Superior temporal gyrus (tissue), 1 donor: ENCODE measurements at regions not wholly inside any gene's neighbourhood (a gene's known extent, or its start where the extent isn't known, plus 50 kb on each side); places are given as distances from the start of the nearest gene placed in this dataset.

Experiments
- DNase-seq: peaks from one replicate; pipeline ENCODE4 v3.0.0-alpha.2; 2016; ENCODE audit errors: extremely low spot score

- DNase-seq, result no peak
These were observed 353.2 kb downstream of the PLPP3 start for GRCh38 chr1:56225964-56226815.

DNA sequence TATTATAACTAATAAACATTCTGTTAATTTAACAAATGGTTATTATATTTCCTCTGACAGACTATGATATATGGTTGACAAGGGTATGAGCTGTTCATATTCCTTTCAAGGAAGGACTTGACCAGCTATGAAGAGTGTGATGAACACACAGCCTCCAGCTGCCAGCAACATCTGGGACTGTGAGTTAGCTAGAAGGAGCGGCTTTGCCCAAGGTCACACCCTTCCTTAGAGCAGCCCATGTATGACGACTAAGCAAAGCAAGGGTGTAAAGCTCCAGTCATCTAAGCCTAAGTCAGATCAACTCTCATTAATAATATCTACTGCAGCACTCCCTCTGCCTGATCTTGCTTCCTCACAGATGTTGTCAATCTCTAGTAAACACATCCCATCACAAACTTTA lies 355.4 kb downstream of the PLPP3 start:
- DNase-seq, result no peak

DNA sequence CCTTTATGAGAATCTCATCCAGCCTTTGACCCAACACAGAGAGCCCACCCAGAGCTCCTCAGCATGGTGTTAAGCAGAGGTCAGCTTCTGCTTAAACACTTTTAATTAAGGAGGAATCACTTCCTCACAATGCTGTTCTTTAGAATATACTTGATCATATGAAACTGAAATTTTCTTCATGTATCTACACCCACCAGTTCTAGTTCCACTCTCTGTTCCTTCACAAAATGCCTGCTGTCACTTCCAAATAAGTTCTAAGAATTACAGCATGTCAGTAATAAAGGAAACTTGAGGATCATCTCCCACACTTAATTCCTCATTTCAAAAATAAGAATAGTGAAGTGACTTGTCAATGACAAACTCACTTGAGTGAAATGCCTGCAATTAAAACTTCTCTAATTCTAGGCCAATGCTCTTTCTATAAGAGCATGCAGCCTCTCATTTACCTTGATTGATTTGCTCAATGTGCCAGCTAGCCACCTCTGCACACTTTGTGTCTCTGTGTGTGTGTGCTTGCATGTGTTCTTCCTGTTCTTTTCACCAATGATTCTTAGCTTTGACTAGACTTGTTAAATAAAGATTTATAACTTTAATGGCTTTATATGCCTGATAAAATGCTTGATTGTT lies 356.3 kb downstream of the PLPP3 start:
- DNase-seq, result no peak

DNA sequence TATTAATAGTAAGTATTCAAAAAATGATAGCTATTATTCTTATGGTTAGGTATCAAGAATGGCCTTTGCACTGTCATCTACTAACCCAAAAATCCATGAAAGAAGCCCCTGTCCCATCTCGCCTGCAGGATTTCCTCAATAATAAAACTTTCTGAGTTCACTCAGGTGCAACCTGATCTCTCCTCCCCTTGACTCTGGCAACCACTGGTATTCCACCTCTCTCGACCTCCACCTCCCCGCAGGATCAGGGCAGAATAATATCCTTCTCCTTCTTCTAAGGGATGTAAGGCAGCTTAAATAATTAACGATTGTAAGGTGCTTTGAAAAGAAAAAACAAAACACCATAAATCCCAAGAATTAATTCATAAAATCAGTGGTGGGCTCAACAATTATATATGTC lies 359.3 kb downstream of the PLPP3 start:
- no peak for DNase-seq

DNA sequence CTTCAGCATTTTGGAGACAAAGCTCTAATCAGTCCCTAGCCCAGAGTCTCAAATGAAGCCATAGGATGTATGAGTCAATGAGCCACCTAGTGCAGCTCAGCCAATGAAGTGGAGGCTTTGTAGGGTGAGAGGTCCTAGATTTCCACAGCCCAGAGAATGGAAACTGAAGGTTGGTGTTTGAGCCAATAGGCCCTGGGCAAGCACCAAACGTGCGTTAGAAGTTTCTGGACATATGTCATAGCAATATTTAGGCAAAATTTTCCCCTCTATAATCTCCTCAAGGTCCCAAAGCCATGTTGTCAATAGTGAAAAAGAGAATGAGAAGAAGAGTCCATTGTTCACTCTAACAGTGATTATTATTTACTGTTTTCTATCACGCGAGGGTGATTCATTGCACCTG lies 361.3 kb downstream of the PLPP3 start:
- no peak for DNase-seq

DNA sequence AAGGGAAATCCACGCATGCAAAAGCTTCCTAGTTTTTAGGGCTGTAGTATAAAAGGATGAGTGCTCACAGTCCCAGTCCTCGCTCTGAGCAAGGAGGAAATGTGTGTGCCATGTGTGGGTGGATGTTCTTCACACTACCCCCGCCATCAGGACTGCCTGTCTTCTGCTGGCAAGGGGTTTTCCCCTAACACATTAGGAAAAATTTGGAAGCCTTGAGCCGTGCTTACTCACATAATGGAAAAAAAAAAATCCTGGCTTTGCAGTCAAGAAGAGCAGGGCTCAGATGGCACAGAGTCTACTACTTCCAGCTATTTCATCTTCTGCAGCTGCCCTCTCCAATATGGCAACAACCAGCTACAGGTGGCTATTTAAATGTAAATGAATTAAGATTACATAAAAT lies 363.1 kb downstream of the PLPP3 start:
- DNase-seq, result peak; percentile 42

DNA sequence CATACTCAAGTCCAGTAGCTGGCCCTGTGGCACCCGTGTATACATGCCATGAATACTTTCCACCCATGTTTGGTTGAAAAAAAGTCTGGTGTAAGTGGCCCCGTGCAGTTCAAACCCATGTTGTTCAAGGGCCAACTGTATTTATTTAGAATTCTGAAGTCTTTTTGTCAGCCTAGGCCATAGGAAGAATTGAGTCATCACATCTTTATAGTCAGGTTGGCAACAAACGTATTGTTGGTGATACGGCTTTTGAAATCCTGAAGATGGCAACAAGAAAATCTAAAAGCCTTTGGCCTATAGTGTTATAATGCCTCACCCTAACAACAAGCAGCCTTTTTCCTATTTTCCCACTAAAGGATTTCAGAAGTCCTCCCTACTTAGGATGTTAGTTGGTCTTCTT lies 363.6 kb downstream of the PLPP3 start:
- DNase-seq, result peak; percentile 10

- no peak for DNase-seq
These were observed 364.3 kb downstream of the PLPP3 start for GRCh38 chr1:56215086-56215485.

DNA sequence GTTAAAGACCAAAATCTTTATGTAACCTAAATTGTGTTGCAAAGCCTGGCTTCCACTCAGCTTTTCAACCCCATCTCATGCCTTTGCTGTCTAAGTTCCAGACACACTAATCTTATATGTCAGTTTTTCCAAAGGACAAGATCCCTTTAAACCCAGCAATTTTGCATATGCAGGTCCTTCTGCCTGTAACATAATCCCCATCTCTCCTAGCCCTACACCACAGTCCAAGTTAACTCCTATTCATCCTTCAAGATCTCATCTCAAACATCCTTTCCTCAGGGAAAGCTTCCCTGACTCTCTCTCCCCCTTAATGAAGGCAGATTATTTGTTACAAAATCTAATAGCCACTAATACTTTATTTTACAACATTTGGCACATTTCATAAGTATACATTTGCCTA lies 366.3 kb downstream of the PLPP3 start:
- no peak for DNase-seq

DNA sequence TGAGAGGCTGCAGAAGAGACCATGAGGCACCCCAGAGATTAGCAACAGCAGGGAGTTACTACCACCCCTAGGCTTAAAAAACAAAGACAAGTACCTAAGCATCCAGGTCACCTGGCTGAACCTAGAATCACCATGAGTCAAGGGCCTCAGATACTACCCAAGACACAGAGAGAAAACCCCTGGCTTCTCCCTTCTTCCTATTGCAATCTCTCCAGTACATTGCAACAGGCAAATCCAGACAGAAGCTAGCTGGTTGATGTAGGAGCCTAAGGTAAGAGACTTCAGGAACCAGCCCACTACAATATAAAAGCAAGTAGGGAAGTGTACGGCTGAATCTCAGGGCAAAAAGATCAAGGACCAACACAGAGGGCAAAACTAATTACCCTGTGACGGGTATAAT lies 367.2 kb downstream of the PLPP3 start:
- DNase-seq, result no peak

DNA sequence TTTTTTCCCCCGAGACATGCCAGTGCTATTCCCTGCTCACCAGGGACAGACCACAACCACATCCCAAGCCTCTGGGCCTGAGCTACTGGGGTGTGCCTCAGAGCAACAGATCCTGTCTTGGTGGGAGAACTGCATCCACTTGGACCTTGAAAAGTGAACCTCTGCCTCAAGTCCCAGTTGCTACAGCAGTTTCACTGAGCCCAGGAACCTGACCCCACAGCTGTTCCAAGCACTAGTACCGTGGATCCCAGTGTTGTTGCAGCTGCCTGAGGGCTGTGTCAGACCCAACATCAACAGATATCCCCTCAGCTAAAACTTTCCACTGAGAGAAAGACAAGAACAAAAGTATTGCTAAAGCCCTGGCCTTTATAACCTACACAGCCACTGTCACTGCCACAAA lies 373.0 kb downstream of the PLPP3 start:
- no peak for DNase-seq

DNA sequence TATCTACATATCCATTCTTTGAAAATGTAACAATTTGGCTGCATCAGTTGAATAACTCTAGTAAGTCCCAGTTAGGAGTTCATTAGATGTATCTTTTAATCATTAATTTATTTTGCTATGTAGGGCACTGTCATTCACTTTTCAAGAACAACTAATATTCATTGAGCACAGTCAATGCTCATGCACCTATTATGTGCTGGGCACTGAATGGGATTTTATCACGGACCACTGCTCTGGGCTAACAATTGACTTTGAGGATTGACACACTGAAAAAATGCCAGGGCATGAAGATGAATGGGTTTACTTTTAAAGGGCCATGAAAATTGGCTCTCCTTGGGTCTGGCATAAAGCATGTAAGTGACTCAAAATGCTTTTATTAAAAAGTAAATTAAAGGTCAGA lies 375.2 kb downstream of the PLPP3 start:
- DNase-seq, result no peak

GRCh38 chr1:56202796-56203492 lies 376.4 kb downstream of the PLPP3 start:
- DNase-seq, result no peak

DNA sequence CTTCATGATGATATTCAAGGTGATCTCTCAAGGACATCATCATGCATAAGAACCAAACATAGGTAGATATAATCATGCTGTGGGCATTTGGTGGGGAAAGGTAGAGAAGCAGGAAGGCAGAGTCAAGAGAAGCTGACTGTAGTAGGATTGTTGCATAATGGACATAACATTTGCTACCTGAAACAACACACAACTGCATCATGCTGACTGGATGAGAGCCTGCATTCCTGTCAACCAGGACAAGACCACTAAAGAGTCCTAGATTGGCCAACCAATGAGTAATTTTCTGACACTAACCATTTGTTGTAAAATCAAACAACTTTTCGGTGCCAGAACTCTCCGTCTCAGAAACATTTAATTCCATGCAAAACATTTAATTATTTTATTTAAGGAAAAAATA lies 377.2 kb downstream of the PLPP3 start:
- no peak for DNase-seq

DNA sequence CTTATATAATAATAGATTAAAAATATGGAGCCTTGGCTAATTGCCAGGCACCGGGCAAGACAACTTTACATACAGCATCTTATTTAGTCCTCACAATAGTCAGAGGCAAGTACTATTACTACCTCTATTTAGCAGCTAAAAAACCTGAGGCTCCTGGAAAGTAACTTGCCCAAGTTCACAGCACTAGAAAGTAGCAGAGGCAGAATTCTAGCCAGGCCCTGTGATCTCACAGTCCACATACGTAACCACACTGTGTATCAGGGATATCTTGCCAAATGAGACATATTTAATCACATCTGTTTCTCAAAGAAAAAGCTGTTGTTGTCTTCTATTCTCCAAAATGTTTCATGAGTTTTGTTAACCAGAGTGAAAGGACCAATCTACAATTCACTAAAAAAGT lies 378.5 kb downstream of the PLPP3 start:
- no peak for DNase-seq

DNA sequence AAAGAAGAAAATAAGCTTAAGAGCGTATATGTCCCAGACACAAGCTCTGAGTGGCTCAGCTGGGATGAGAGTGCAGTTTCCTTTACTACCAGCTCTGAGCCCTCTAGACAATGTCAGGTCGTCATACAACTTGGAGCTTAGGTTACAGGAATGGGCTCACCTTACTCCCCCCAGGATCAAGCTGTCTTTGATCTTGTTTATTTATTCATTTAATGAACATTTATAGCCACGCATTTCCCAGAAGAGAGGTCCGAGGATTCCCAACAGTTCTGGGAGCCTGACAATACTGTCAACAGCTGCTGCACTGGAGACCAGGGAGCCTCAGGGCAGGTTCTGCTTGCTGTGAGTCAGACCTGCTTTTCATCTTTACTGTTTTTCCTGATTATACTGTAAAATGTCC lies 378.9 kb downstream of the PLPP3 start:
- no peak for DNase-seq

DNA sequence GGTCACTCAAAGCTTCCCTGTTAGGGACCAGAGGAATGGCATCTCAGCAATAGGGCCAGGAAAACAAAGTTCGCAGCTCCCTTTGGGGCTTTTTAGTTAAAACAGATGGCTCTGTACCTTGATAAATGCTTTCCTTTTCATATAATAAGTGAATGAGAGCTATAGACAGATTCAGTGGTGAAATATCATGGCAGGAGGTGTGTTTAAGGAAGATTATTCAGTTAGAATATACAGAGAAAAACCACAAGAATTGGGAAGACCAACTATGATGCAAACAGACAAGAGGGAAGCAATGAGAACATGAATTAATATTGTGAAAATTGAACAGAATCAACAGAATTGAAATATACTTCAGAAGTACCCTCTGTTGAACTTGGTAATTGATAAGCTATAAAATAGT lies 379.4 kb downstream of the PLPP3 start:
- DNase-seq, result no peak

DNA sequence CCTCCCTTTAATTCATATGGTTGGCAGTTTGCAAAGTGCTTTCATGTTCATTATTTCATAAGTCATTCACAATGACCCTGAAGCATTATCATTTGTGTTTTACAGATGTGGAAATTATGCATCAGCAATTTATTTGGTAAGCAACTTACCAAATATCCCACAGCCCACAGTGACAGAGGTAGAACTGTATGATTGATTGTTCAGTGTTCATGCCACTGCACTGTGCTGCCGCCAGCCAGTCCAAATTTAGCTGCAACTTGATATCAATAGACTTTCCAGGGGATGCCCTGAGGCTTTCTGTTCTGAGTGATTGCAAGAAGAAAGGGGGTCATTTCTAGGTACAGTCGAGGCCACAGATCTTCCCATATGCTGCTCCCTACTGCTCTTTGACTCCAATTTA lies 380.3 kb downstream of the PLPP3 start:
- DNase-seq, result no peak

- DNase-seq, result no peak
These were observed 381.4 kb downstream of the PLPP3 start for GRCh38 chr1:56197946-56198345.

GRCh38 chr1:56196839-56197238 lies 382.5 kb downstream of the PLPP3 start:
- no peak for DNase-seq

DNA sequence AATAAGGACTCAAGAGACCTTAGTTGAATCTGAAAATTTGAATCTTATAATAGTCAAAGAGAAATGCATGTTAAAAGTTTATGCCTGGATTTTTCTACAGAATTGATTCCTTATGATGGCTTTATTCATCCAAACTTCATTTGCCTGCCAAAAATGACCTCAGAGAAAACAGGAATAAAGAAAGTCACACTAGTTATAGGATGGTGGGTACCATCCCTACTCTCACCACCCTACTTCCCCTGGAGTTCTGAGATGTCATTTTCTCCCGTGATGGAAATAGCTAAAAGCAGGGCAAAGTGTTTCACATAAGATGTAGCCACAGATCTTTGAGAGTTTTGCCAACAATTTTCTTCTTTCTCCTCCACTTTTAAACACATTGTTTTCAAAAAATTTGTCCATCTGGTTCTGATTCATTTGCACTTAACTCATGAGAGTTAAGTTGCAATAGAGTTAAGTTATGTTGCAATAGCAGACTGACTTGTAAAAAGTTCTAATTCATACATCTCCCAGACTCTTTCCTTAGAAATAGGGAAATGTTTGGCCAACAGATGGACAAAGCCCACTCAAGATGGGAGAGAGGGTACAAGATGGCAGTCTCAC lies 384.6 kb downstream of the PLPP3 start:
- DNase-seq, result no peak

GRCh38 chr1:56193656-56194055 lies 385.7 kb downstream of the PLPP3 start:
- DNase-seq, result no peak

DNA sequence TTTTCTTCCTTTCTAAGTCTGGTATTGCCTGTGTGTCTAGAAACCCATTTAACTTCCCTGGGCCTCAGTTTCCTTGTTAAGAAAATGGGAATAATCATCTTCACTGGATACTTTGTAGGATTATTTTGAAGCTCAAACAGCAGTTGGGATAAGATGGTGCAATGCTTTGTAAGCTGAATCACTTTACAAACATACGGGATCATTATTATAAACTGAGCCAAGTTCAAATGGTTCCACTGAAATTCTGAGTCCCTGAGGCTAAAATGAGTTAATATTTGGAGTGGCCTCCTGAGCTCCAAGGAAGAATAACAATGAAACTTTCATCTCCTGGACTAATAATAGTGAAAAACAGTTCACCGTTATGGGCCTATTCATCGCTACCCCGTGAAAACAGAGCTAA lies 388.0 kb downstream of the PLPP3 start:
- no peak for DNase-seq
